BE2C (cell line): ENCODE measurements at regions not wholly inside any gene's neighbourhood (a gene's known extent, or its start where the extent isn't known, plus 50 kb on each side); places are given as distances from the start of the nearest gene placed in this dataset.
A peak's percentile ranks its signal among the peaks of the same experiment; 100 is the strongest.

Experiments
- DNase-seq: peaks from one replicate; pipeline ENCODE4 v3.0.0-alpha.2; 2020
- H3K27me3 ChIP-seq: fragments of 250-450 bp; sonication (Bioruptor Pico); 2 replicates; pipeline ENCODE4 v1.5.1; 2020; ENCODE audit warnings: mild to moderate bottlenecking
- H3K36me3 ChIP-seq: fragments of 250-450 bp; sonication (Bioruptor Pico); 2 replicates; pipeline ENCODE4 v1.5.1; 2020; ENCODE audit warnings: mild to moderate bottlenecking
- H3K4me1 ChIP-seq: fragments of 250-450 bp; sonication (Bioruptor Pico); 2 replicates; pipeline ENCODE4 v1.5.1; 2020
- H3K4me3 ChIP-seq: 2 replicates; pipeline ENCODE4 v1.5.1; 2011; ENCODE audit warnings: low read depth, low read length
- H3K9me3 ChIP-seq: fragments of 250-450 bp; sonication (Bioruptor Pico); 2 replicates; pipeline ENCODE4 v1.5.1; 2020
- TF ChIP-seq, protein P1 (sequence below): IDR thresholded peaks from 2 replicates; pipeline ENCODE4 v1.5.1; 2012; ENCODE audit warnings: mild to moderate bottlenecking, low read depth, low read length

DNA sequence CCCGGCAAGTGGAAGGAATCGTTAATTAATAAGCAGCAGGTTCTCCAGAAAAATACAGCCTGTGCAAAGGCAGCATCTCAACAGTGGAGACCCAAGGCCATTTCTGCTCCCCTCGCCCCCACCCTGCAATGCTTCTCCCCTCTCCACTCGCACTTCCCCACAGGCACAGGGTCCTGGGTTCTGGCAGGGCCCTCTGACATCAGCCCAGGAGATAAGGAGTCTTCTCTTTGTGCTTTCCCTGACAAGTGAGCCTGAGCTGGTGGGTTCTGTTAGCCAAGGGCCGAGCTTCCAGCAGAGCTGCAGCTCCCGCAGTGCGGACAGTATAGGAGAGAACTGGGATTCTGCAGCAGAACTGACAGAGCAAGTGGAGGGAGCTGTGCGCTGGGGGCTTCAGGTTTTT is 257.5 kb downstream of the NSG2 start:
- peaks cover 42% of the 10 kb centered on the region for H3K4me1 ChIP-seq
- H3K4me3 ChIP-seq: no peak overlapping the region
- TF ChIP-seq, protein P1, sequence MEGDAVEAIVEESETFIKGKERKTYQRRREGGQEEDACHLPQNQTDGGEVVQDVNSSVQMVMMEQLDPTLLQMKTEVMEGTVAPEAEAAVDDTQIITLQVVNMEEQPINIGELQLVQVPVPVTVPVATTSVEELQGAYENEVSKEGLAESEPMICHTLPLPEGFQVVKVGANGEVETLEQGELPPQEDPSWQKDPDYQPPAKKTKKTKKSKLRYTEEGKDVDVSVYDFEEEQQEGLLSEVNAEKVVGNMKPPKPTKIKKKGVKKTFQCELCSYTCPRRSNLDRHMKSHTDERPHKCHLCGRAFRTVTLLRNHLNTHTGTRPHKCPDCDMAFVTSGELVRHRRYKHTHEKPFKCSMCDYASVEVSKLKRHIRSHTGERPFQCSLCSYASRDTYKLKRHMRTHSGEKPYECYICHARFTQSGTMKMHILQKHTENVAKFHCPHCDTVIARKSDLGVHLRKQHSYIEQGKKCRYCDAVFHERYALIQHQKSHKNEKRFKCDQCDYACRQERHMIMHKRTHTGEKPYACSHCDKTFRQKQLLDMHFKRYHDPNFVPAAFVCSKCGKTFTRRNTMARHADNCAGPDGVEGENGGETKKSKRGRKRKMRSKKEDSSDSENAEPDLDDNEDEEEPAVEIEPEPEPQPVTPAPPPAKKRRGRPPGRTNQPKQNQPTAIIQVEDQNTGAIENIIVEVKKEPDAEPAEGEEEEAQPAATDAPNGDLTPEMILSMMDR: no peak
- DNase-seq: peak; percentile 53
- H3K9me3 ChIP-seq: no peaks in the 10 kb centered on the region
- no peaks in the 10 kb centered on the region for H3K27me3 ChIP-seq
- no peaks in the 10 kb centered on the region for H3K36me3 ChIP-seq

DNA sequence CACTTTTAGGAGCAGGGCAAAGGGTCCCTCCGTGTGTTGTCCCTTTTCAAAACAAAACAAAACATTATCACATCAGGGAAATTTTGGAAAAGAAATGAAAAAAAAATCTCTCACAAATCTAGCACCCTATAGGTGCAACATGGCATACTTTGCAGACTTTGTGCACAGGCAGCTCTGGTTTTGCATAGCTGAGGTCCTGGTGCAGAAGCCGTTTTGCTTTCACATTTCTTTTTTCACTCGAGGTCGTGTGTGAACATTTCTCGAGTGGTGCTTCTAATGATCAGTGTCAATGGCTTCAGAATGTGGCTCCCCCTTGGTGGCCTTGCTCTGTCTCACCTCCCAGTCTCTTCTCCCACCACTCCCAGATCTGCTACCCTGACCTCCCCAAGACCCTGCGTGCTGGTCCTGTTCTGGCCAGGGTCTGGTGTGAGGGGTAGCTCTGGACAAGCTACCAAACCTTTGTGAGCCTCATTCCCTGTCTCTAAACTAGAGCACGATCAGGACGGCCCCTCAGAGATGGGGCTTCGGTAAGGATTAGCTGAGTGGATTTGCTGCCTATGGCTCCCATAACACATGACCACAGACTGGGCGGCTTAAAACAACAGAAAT is 258.0 kb downstream of the NSG2 start:
- DNase-seq: no peak
- H3K9me3 ChIP-seq: no peaks in the 10 kb centered on the region
- H3K27me3 ChIP-seq: no peaks in the 10 kb centered on the region
- no peaks in the 10 kb centered on the region for H3K36me3 ChIP-seq
- no peak overlapping the region for H3K4me3 ChIP-seq
- peaks cover 42% of the 10 kb centered on the region for H3K4me1 ChIP-seq
- TF ChIP-seq, protein P1: no peak

DNA sequence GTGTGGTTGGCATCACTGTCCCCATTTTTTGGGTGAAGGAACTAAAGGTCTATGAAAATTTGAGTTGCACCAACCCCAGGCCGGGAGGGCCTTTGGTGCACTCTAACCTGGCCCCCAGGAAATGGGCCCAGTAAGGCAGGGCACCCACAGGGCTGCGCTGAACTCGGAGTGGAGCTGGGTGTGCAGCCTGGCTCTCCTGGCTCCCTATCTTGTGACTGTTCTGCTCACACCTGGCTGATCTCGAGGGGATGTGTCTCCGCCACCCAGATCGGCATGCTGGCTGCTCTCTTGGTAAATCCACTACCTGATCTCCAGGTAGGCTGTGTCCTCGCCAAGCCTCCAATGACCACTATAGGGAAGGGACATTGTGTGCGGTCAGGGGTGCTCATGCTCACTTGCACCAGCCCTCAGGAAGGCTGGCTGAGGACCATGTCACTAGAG is 259.8 kb downstream of the NSG2 start:
- no peak for DNase-seq
- Histone ChIP-seq H3K4me1 (peaks cover 42% of the 10 kb centered on the region), H3K27me3 (no peaks in the 10 kb centered on the region)

DNA sequence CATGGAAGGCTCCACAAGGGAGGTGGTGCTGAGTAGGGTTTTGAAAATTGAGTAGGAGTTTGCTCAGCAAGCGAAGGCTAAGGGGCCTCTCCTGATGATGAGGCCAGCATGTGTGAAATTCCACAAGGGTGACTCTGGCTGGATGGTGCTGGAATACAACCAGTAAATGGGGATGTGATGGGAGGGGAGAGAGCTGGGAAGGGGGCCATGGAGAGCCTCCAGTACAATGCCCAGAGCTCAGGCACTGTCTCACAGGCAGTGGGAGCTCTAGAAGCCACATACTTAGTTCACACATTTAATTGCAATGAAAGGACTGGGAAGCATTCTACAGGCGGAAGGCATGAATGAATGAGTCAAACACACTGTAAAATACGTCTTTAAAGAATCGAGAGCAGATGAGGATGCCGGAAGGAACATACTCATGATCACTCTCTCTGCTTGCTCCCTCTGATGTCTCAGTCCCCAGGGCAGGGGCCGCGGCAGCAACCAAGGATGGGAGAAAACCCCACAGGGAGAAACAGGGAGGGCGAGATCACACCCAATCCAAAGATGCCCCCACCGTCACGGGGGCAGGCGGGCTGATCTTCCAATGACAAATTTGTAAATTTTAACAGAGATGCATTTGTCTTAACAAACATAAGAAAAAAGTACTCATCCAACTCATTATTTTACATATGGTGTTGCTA is 261.0 kb downstream of the NSG2 start:
- H3K9me3 ChIP-seq: no peaks in the 10 kb centered on the region
- TF ChIP-seq, protein P1: no peak
- H3K4me3 ChIP-seq: no peak overlapping the region
- H3K4me1 ChIP-seq: peaks cover 42% of the 10 kb centered on the region
- no peaks in the 10 kb centered on the region for H3K36me3 ChIP-seq
- no peaks in the 10 kb centered on the region for H3K27me3 ChIP-seq
- DNase-seq: no peak

More for the DNA sequence above, 259.8 kb downstream of the NSG2 start:
- TF ChIP-seq, protein P1: no peak
- H3K36me3 ChIP-seq: no peaks in the 10 kb centered on the region
- H3K4me3 ChIP-seq: no peak overlapping the region
- H3K9me3 ChIP-seq: no peaks in the 10 kb centered on the region

DNA sequence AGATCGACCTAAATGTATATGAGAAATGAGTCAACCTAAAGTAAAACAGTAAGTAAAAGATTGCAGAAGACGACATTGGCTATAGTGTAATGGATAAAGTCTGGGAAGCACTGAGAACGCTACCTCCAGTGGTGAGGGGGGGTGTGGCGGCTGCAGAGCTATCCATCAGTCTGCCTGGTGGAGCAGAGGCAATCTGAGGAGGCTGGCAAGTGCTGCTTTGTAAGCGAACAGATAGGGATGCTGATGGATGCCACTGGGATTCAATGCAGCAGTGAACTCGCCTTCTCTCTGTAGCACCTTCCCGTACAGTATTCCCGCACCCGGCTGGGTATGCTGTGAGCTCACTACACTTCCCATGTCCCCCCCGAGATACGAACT is 261.5 kb downstream of the NSG2 start:
- peak; percentile 51 for DNase-seq
- no peaks in the 10 kb centered on the region for H3K36me3 ChIP-seq
- peaks cover 40% of the 10 kb centered on the region for H3K4me1 ChIP-seq
- no peaks in the 10 kb centered on the region for H3K9me3 ChIP-seq
- H3K27me3 ChIP-seq: no peaks in the 10 kb centered on the region
- H3K4me3 ChIP-seq: no peak overlapping the region
- TF ChIP-seq, protein P1: 0 out of 2 replicates have a peak, but pooled peaks have one; percentile 18

DNA sequence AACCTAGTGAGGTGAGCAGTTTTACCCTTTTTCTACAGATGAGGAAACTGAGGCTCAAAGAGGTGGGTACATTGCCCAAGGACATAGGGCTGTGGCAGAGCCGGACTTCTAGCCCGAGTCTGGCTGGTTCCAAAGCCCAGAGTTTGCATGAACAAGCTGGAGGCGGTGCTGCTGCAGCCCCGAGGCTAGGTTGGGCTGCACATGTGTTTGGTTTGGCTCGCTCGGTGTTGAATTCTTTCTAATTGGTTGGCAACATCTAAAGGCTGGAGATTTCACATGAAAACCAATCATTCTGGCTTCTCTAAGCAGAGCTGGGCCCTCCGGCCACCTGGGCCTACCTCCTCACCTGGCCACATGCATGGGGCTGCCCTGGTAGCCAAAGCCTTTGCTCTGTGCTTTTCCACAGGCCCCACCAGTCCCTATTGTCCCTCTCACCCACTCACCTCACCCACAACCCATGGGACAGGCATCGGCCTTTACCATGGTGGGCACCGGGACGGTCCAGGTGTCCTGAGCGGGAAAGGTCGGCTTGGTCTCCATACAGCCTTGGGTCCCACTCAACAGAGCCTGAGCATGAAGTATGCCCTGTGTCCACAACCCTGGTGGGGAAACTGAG is 262.3 kb downstream of the NSG2 start:
- Histone ChIP-seq H3K9me3 (no peaks in the 10 kb centered on the region), H3K4me3 (no peak overlapping the region), H3K4me1 (peaks cover 39% of the 10 kb centered on the region), H3K36me3 (no peaks in the 10 kb centered on the region), H3K27me3 (no peaks in the 10 kb centered on the region)
- no peak for DNase-seq
- TF ChIP-seq, protein P1: no peak
